GM12873 (cell line): ENCODE measurements at regions not wholly inside any gene's neighbourhood (a gene's known extent, or its start where the extent isn't known, plus 50 kb on each side); places are given as distances from the start of the nearest gene placed in this dataset.

Experiments
- CTCF ChIP-seq: IDR thresholded peaks from 2 replicates; pipeline ENCODE4 v1.5.1; 2012; ENCODE audit warnings: low read depth, mild to moderate bottlenecking, moderate library complexity, low read length, control low read depth; ENCODE audit not compliant: insufficient read depth; ENCODE audit errors: missing control alignments

GRCh38 chr16:60143348-60143705 lies 1409.2 kb upstream of the GOT2 start:
- TF ChIP-seq CTCF: no peak

- TF ChIP-seq CTCF: no peak
Observed at GRCh38 chr16:60142619-60143347, 1408.7 kb upstream of the GOT2 start.

- TF ChIP-seq CTCF: no peak
Observed at GRCh38 chr16:60137891-60138290, 1403.8 kb upstream of the GOT2 start.

GRCh38 chr16:60127196-60127595 lies 1393.1 kb upstream of the GOT2 start:
- no peak for TF ChIP-seq CTCF

- TF ChIP-seq CTCF: no peak
Observed at GRCh38 chr16:60123392-60124023, 1389.4 kb upstream of the GOT2 start.

- TF ChIP-seq CTCF: no peak
Observed at GRCh38 chr16:60120586-60120985, 1386.5 kb upstream of the GOT2 start.

GRCh38 chr16:60110531-60110930 lies 1376.4 kb upstream of the GOT2 start:
- TF ChIP-seq CTCF: no peak
